H1 (cell line): ENCODE measurements at regions not wholly inside any gene's neighbourhood (a gene's known extent, or its start where the extent isn't known, plus 50 kb on each side); places are given as distances from the start of the nearest gene placed in this dataset.

ENCODE experiments used
- CTCF ChIP-seq, 3 experiments: IDR thresholded peaks; 1 replicate in 2 of 3; 2 replicates in 1 of 3; pipeline versions ENCODE4 v1.5.1 to v1.6.1; 2011; ENCODE audit warnings: low read length in 3 of 3, mild to moderate bottlenecking in 3 of 3, inconsistent platforms in 2 of 3, low read depth in 1 of 3, moderate library complexity in 1 of 3; ENCODE audit not compliant: insufficient read depth in 1 of 3; ENCODE audit errors: control extremely low read depth in 1 of 3
- EP300 ChIP-seq, 2 experiments: IDR thresholded peaks; 1 replicate in 1 of 2; 2 replicates in 1 of 2; pipeline ENCODE4 v1.6.1; 2011 to 2012; ENCODE audit warnings: low read depth in 2 of 2, low read length in 2 of 2, mild to moderate bottlenecking in 2 of 2, borderline replicate concordance in 1 of 2, inconsistent platforms in 1 of 2, moderate library complexity in 1 of 2
- EZH2 ChIP-seq: fragments of 200-600 bp; sonication (generic); IDR thresholded peaks from 2 replicates; pipeline ENCODE4 v1.7.1; 2012; ENCODE audit warnings: low read depth, mild to moderate bottlenecking, moderate library complexity, low read length, inconsistent platforms; ENCODE audit not compliant: severe bottlenecking
- JUN ChIP-seq: IDR thresholded peaks from 2 replicates; pipeline ENCODE4 v1.6.1; 2011; ENCODE audit warnings: low read depth, mild to moderate bottlenecking, improper control_type of control experiment, low read length
- KDM1A ChIP-seq: fragments of 200-600, 300-600 bp; sonication (generic); IDR thresholded peaks from 2 replicates; pipeline ENCODE4 v1.7.1; 2016; ENCODE audit warnings: mild to moderate bottlenecking, low read length, borderline replicate concordance
- POLR2A ChIP-seq, 2 experiments: IDR thresholded peaks; 1 replicate in 1 of 2; 2 replicates in 1 of 2; pipeline ENCODE4 v1.6.1; 2011; ENCODE audit warnings: low read depth in 2 of 2, low read length in 2 of 2, mild to moderate bottlenecking in 2 of 2; ENCODE audit errors: control extremely low read depth in 1 of 2
- RAD21 ChIP-seq, 2 experiments: IDR thresholded peaks in 1 of 2; conservative IDR thresholded peaks in 1 of 2; 2 replicates each; pipeline ENCODE4 v1.6.1; 2011; ENCODE audit warnings: low read depth in 2 of 2, low read length in 2 of 2, improper control_type of control experiment in 1 of 2, inconsistent platforms in 1 of 2, mild to moderate bottlenecking in 1 of 2, moderate library complexity in 1 of 2
- SAP30 ChIP-seq: fragments of 300-600 bp; sonication (generic); IDR thresholded peaks from 2 replicates; pipeline ENCODE4 v1.7.1; 2012; ENCODE audit warnings: low read length, moderate library complexity, mild to moderate bottlenecking, inconsistent platforms; ENCODE audit not compliant: insufficient read depth, insufficient replicate concordance
- SIX5 ChIP-seq: IDR thresholded peaks from 2 replicates; pipeline ENCODE4 v1.6.1; 2011; ENCODE audit warnings: mild to moderate bottlenecking, low read depth, low read length
- SUZ12 ChIP-seq: fragments of 200-600 bp; sonication (generic); IDR thresholded peaks from 2 replicates; pipeline ENCODE4 v1.6.1; 2012; ENCODE audit warnings: mild to moderate bottlenecking, inconsistent platforms, low read length, moderate library complexity, mixed read lengths
- TEAD4 ChIP-seq: IDR thresholded peaks from 2 replicates; pipeline ENCODE4 v1.6.1; 2012; ENCODE audit warnings: low read depth, low read length, inconsistent platforms, mixed read lengths

GRCh38 chr6:100274147-100274546 lies 190.6 kb downstream of the SIM1 start:
- TF ChIP-seq KDM1A = no peak
- TF ChIP-seq EP300 (IDR thresholded peaks at IDR 0.05; ENCODE audit: borderline replicate concordance in 1 of 2, low read depth in 2 of 2, low read length in 2 of 2) = no peak
- no peak for TF ChIP-seq TEAD4
- TF ChIP-seq CTCF (IDR thresholded peaks at IDR 0.05; ENCODE audit: control extremely low read depth in 1 of 3, insufficient read depth in 1 of 3, low read depth in 1 of 3, low read length in 3 of 3) = no peak
- TF ChIP-seq SIX5 = no peak
- no peak for TF ChIP-seq JUN
- no peak for TF ChIP-seq RAD21 (IDR thresholded peaks at IDR 0.05 in 1 of 2, conservative IDR thresholded peaks at IDR 0.05 in 1 of 2; ENCODE audit: low read depth in 2 of 2, low read length in 2 of 2)
- no peak for TF ChIP-seq SUZ12
- no peak for TF ChIP-seq POLR2A (IDR thresholded peaks at IDR 0.05; ENCODE audit: control extremely low read depth in 1 of 2, low read depth in 2 of 2, low read length in 2 of 2)
- no peak for TF ChIP-seq EZH2
- no peak for TF ChIP-seq SAP30
